BJ (cell line): ENCODE measurements at regions not wholly inside any gene's neighbourhood (a gene's known extent, or its start where the extent isn't known, plus 50 kb on each side); places are given as distances from the start of the nearest gene placed in this dataset.

ENCODE experiments used
- CTCF ChIA-PET: fragments of 350-600 bp; formaldehyde crosslinking; extraction: SDS; loops from one replicate; lab custom pipeline; 2021; ENCODE audit warnings: antibody characterized with exemption, inconsistent platforms; lab: Yijun Ruan, JAX
- POLR2A ChIA-PET: fragments of 300-600 bp; sonication (Branson Sonifier 250); formaldehyde crosslinking; extraction: SDS; loops from one replicate; lab custom pipeline; 2021; ENCODE audit warnings: antibody characterized with exemption; lab: Charles Lee
- DNase-seq: peaks from one replicate; pipeline ENCODE4 v3.0.0-alpha.2; 2011; ENCODE audit warnings: low read depth
- H3K27me3 ChIP-seq: 2 replicates; pipeline ENCODE4 v1.6.0; 2011; ENCODE audit warnings: low read length; ENCODE audit not compliant: control insufficient read depth, insufficient read depth
- H3K36me3 ChIP-seq: 2 replicates; pipeline ENCODE4 v1.5.1; 2011; ENCODE audit warnings: low read length; ENCODE audit not compliant: control insufficient read depth, insufficient read depth
- H3K4me3 ChIP-seq: 2 replicates; pipeline ENCODE4 v1.5.1; 2011; ENCODE audit warnings: low read depth, mild to moderate bottlenecking, control low read depth, low read length
- TF ChIP-seq, protein P1 (sequence below): IDR thresholded peaks from 2 replicates; pipeline ENCODE4 v1.5.1; 2011; ENCODE audit warnings: low read depth, mild to moderate bottlenecking, control low read depth, inconsistent platforms, low read length, moderate library complexity; ENCODE audit not compliant: insufficient read depth

DNA sequence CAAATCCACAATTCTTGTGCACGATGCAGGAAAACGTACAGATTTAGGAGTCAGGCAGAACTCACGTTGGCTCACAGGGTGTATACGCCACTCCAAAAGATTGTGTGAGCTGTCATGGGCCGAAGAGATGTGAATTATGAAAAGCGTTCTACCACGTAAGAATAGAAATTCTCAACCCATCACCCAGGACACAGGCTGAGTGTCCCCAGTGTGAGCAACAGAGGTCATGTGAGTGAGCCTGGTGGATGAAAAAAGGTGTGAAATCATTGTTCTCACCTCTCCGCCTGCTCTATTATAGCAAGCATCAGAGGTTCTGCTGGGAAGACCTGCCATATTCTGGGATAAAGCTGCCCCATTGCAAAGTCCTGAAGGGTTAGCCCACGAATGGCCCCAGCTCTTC lies 235.0 kb downstream of the MN1 start:
- TF ChIP-seq, protein P1, sequence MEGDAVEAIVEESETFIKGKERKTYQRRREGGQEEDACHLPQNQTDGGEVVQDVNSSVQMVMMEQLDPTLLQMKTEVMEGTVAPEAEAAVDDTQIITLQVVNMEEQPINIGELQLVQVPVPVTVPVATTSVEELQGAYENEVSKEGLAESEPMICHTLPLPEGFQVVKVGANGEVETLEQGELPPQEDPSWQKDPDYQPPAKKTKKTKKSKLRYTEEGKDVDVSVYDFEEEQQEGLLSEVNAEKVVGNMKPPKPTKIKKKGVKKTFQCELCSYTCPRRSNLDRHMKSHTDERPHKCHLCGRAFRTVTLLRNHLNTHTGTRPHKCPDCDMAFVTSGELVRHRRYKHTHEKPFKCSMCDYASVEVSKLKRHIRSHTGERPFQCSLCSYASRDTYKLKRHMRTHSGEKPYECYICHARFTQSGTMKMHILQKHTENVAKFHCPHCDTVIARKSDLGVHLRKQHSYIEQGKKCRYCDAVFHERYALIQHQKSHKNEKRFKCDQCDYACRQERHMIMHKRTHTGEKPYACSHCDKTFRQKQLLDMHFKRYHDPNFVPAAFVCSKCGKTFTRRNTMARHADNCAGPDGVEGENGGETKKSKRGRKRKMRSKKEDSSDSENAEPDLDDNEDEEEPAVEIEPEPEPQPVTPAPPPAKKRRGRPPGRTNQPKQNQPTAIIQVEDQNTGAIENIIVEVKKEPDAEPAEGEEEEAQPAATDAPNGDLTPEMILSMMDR: no peak
- ChIA-PET CTCF (no interaction called here), POLR2A (no interaction called here)
- no peak for DNase-seq
- Histone ChIP-seq H3K27me3 (peaks cover 6% of the 10 kb centered on the region), H3K36me3 (no peaks in the 10 kb centered on the region), H3K4me3 (no peak overlapping the region)

DNA sequence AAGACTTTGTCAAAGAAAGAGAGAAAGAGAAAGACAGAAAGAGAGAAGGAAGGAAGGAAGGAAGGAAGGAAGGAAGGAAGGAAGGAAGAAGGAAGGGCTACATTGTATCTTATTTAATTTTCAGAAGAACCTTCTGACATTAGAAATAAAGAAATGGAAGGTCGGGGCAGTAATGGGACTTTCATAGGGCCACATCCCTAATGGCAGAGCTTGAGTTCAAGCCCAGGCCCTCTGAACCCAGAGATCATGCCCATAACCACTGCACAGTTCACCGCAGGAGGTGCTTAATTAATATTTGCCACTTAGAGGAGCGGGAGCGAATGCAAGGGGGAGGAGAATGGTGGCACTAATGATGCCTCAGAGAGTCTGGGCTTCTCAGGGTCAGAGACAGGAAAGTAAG lies 233.3 kb downstream of the MN1 start:
- DNase-seq: no peak
- Histone ChIP-seq H3K4me3 (no peak overlapping the region), H3K27me3 (peaks cover 7% of the 10 kb centered on the region), H3K36me3 (no peaks in the 10 kb centered on the region)
- TF ChIP-seq, protein P1: no peak
- CTCF ChIA-PET: interaction anchor here (0.8 kb wide), 1 partner anchor 11 kb away, joined by 3 read pairs; no protein-coding TSS in a partner anchor
- POLR2A ChIA-PET: no interaction called here

DNA sequence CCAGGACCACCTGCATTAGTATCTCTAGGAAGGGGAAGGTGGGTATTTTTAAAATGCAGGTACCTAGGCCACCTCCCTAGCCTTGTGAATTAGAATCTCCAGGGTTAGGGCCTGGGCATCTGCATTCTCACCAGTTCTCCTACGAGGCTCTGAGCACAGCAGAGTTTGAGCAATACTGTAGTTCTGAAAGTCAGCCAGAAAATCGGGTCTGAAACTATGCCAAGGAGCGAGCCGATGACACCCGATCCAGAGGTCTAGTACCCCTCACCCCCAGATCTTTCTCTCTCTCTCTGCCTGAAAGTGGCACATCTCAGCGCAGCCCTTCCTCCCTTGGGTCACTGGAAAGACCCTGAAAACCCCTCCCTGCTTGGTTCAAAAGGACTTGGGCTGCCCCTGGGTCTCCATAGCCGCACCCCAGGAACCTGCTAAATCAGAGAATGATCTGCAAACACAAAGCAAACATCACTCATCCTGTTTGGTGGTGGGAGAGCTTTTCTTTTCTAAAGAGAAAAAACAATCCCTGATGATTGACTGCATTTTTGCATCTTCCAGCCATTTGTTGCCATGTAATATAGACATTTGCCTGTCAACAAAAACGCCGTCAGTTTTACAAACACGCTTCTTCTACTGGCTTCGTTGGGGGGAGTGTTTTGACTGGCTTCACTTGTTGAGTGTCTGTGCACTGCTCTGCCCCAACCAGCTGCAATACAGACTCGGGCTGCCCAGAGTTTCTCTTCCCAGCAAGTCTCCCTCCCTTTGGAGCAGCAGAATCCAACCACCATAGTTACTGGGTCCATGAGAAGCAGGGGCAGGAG lies 229.9 kb downstream of the MN1 start:
- no peak overlapping the region for H3K4me3 ChIP-seq
- H3K27me3 ChIP-seq: peaks cover 8% of the 10 kb centered on the region
- H3K36me3 ChIP-seq: no peaks in the 10 kb centered on the region
- CTCF ChIA-PET: no interaction called here
- TF ChIP-seq, protein P1: no peak
- POLR2A ChIA-PET: no interaction called here
- no peak for DNase-seq

DNA sequence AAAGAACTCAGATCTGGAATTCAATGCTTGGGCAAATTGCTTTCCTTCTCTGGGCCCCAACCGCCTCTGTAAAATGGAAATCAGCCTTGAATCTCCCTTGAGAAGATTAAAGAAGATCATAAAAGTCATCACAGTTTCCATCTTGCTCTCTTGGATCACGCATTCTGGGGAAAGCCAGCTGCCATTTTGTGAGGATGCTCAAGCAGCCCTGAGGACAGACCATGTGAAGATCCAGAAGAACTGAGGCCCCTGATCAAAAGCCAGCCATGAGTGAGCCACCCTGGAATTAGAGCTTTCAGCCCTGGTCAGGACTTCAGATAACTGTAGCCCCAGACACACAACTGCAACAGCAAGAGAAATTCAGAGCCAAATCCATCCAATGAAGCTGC lies 229.3 kb downstream of the MN1 start:
- no peak for DNase-seq
- Histone ChIP-seq H3K36me3 (no peaks in the 10 kb centered on the region), H3K4me3 (no peak overlapping the region), H3K27me3 (peaks cover 7% of the 10 kb centered on the region)
- TF ChIP-seq, protein P1: no peak
- ChIA-PET POLR2A (no interaction called here), CTCF (no interaction called here)

DNA sequence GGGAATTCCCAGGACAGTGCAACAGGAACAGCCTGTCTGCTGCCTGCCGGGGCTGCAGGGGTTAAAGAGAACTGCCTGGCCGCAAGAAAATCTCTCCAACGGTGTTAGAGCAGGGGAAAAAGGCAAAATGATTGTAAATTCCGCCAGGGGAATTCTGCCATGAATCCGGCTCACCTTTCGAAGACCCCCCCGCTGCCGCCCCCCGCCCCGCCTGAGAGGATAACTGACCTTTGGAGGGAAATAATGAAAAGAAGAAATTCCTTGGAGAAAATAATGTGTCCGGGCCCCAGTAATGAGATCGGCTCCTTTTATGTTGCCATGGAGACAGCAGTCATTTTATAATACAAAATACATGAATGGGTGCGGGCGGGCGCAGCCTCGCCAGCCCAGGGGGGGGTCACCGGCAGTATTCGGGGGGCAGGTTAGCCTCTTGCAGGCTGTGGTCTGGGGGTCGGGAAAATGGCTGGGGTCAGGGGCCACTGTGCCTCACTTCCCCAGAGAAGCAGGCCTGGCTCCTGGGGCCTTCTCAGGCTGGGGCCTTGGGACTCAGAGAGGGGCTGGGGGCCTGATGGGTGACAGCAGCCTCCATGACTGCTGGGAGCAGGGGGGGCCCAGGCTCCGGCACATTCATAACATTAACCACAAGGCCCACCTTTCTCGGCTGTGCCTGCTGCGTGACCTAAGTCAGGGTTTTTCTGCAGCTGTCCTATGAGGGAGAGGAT lies 228.1 kb downstream of the MN1 start:
- POLR2A ChIA-PET: no interaction called here

More for the DNA sequence above, 228.1 kb downstream of the MN1 start:
- no peak overlapping the region for H3K4me3 ChIP-seq
- TF ChIP-seq, protein P1: no peak
- H3K36me3 ChIP-seq: no peaks in the 10 kb centered on the region
- peaks cover 8% of the 10 kb centered on the region for H3K27me3 ChIP-seq
- CTCF ChIA-PET: no interaction called here
- DNase-seq: no peak
